Endothelial cell of umbilical vein (primary cell): ENCODE measurements at regions not wholly inside any gene's neighbourhood (a gene's known extent, or its start where the extent isn't known, plus 50 kb on each side); places are given as distances from the start of the nearest gene placed in this dataset.

Experiments
- BruUV-seq: library from RNA; stranded (reverse); fragments of 400-500 nt; replicated peaks from 2 replicates; lab custom pipeline; 2021; lab: Mats Ljungman, UMichigan
- CTCF ChIA-PET: fragments of 300-600, 350-600 bp; sonication (Branson Sonifier 250); formaldehyde crosslinking; loops from one replicate; lab custom pipeline; 2021; ENCODE audit warnings: antibody characterized with exemption, inconsistent platforms; lab: Charles Lee
- POLR2A ChIA-PET: fragments of 300-600, 350-600 bp; sonication (Branson Sonifier 250); formaldehyde crosslinking; loops from one replicate; lab custom pipeline; 2021; ENCODE audit warnings: antibody characterized with exemption, inconsistent platforms; lab: Charles Lee
- DNase-seq: peaks from one replicate; pipeline ENCODE4 v3.0.0-alpha.2; 2011; ENCODE audit warnings: low read depth, low spot score
- FAIRE-seq: peaks from 2 replicates; lab custom pipeline; 2011; peaks lifted over from hg19 to GRCh38; lab: Jason Lieb, UNC
- H2AFZ ChIP-seq: 2 replicates; pipeline ENCODE4 v1.6.0; 2012; ENCODE audit warnings: low read depth, low read length, control low read depth, inconsistent platforms
- H3K27ac ChIP-seq: 2 replicates; pipeline ENCODE4 v1.5.1; 2011; ENCODE audit warnings: low read depth, mild to moderate bottlenecking, control low read depth, low read length, moderate library complexity; ENCODE audit not compliant: insufficient read depth
- H3K27me3 ChIP-seq, 2 experiments: 2 replicates each; pipeline versions ENCODE4 v1.6.0 to v1.6.1; 2011; ENCODE audit warnings: low read length in 2 of 2, mixed read lengths in 1 of 2; ENCODE audit not compliant: control insufficient read depth in 2 of 2, insufficient read depth in 2 of 2
- H3K36me3 ChIP-seq, 2 experiments: 2 replicates in 1 of 2; 3 replicates in 1 of 2; pipeline ENCODE4 v1.5.1; 2011; ENCODE audit warnings: low read length in 2 of 2, mild to moderate bottlenecking in 1 of 2, moderate library complexity in 1 of 2; ENCODE audit not compliant: control insufficient read depth in 2 of 2, insufficient read depth in 2 of 2; ENCODE audit errors: extremely low read depth in 1 of 2
- H3K4me1 ChIP-seq: 3 replicates; pipeline ENCODE4 v1.5.1; 2011; ENCODE audit warnings: mild to moderate bottlenecking, low read length; ENCODE audit not compliant: control insufficient read depth, insufficient read depth; ENCODE audit errors: extremely low read depth
- H3K4me2 ChIP-seq: 2 replicates; pipeline ENCODE4 v1.6.1; 2011; ENCODE audit warnings: low read length, control low read depth, mixed read lengths; ENCODE audit not compliant: insufficient read depth
- H3K4me3 ChIP-seq, 3 experiments: fragments of 200-600 bp in 1 of 3; sonication (generic), shearing (Covaris generic) in 1 of 3; replicated peaks in 1 of 3; 2 replicates each; pipeline ENCODE4 v1.5.1; 2011 to 2016; ENCODE audit warnings: control low read depth in 3 of 3, low read length in 3 of 3, mild to moderate bottlenecking in 2 of 3, inconsistent platforms in 1 of 3, low read depth in 1 of 3, moderate library complexity in 1 of 3; ENCODE audit not compliant: insufficient read depth in 1 of 3
- H3K79me2 ChIP-seq: 2 replicates; pipeline ENCODE4 v1.6.0; 2012; ENCODE audit warnings: low read length, inconsistent platforms; ENCODE audit not compliant: control insufficient read depth, insufficient read depth
- H3K9ac ChIP-seq: replicated peaks from 2 replicates; pipeline ENCODE3; 2011; ENCODE audit warnings: low read length, control low read depth; ENCODE audit not compliant: insufficient read depth; ENCODE audit errors: extremely low read depth
- H3K9me1 ChIP-seq: replicated peaks from 3 replicates; pipeline ENCODE4 v1.6.0; 2011; ENCODE audit warnings: mild to moderate bottlenecking, low read length; ENCODE audit not compliant: control insufficient read depth, insufficient read depth; ENCODE audit errors: extremely low read depth
- H3K9me3 ChIP-seq: replicated peaks from 2 replicates; pipeline ENCODE4 v1.5.1; 2012; ENCODE audit warnings: low read length, inconsistent platforms; ENCODE audit not compliant: control insufficient read depth, insufficient read depth
- H4K20me1 ChIP-seq: replicated peaks from 2 replicates; pipeline ENCODE3; 2011; ENCODE audit warnings: mild to moderate bottlenecking, low read length; ENCODE audit not compliant: control insufficient read depth, insufficient read depth; ENCODE audit errors: extremely low read depth
- EZH2 ChIP-seq: IDR thresholded peaks from 2 replicates; pipeline ENCODE4 v1.6.1; 2012; ENCODE audit warnings: borderline replicate concordance, low read depth, mild to moderate bottlenecking, moderate library complexity, low read length, inconsistent platforms; ENCODE audit not compliant: severe bottlenecking
- FOS ChIP-seq: IDR thresholded peaks from 2 replicates; pipeline ENCODE4 v1.6.1; 2011; ENCODE audit warnings: mild to moderate bottlenecking, low read length, moderate library complexity, borderline replicate concordance; ENCODE audit not compliant: insufficient read depth
- GATA2 ChIP-seq: IDR thresholded peaks from 2 replicates; pipeline ENCODE4 v1.7.0; 2011; ENCODE audit warnings: low read depth, mild to moderate bottlenecking, moderate library complexity, mixed read lengths, low read length; ENCODE audit not compliant: insufficient read length, insufficient read depth
- JUN ChIP-seq: IDR thresholded peaks from 2 replicates; pipeline ENCODE4 v1.6.1; 2011; ENCODE audit warnings: borderline replicate concordance, low read depth; ENCODE audit not compliant: insufficient read length, insufficient read depth
- MYC ChIP-seq: IDR thresholded peaks from one replicate; pipeline ENCODE4 v1.6.1; 2011; ENCODE audit warnings: mild to moderate bottlenecking, low read depth, low read length
- POLR2A ChIP-seq: IDR thresholded peaks from 2 replicates; pipeline ENCODE4 v1.6.1; 2012; ENCODE audit warnings: low read depth, mild to moderate bottlenecking, control low read depth, low read length
- POLR2AphosphoS5 ChIP-seq: IDR thresholded peaks from 2 replicates; pipeline ENCODE4 v1.6.1; 2012; ENCODE audit warnings: low read depth, mild to moderate bottlenecking, control low read depth, low read length, moderate library complexity; ENCODE audit not compliant: insufficient read depth
- dilution Hi-C: fragments of 300-500 bp; cut with MboI; formaldehyde crosslinking; loops from one replicate; pipeline ENCODE4 v1.15.0; 2019; ENCODE audit warnings: low sequenced_read_pairs; ENCODE audit not compliant: extremely low pct_ligation_motif_present
- intact Hi-C: fragments of 100-400 bp; cut with micrococcal nuclease; formaldehyde crosslinking; loops from one replicate; pipeline ENCODE4 v1.10.0; 2022
- TF ChIP-seq, protein P1 (sequence below): IDR thresholded peaks from 2 replicates; pipeline ENCODE4 v1.6.1; 2011; ENCODE audit not compliant: insufficient read depth, insufficient read length
- TF ChIP-seq, protein P2 (sequence below), 2 donors: IDR thresholded peaks; 1 replicate in 1 of 2; 2 replicates in 1 of 2; pipeline ENCODE4 v1.5.1; 2011; ENCODE audit warnings: low read length in 2 of 2, mild to moderate bottlenecking in 2 of 2, moderate library complexity in 2 of 2, control low read depth in 1 of 2, inconsistent platforms in 1 of 2, low read depth in 1 of 2; ENCODE audit not compliant: insufficient read depth in 1 of 2; ENCODE audit errors: extremely low read depth in 1 of 2

DNA sequence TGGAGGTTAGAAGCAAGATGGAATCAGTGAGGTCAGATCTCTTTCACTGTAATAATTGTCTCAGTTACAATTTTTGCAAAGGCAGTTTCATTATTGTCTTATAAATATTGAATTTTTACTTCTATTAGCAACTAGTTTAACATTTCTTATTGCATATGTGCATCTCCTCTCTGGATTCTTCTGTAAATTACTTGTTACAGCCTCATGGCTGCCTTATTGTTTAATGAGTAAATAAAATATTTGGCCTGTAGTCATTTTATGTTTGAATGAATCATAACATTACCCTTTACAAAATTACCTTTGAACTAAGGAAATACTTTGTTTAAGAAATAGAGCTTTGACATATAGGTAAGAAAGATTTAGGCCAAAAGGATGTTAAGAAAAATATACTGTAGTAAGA lies 212.4 kb downstream of the SLITRK6 start:
- BruUV-seq = no TSS peak
- FAIRE-seq (no peak), DNase-seq (no peak)
- intact Hi-C loops = no loop called here
- Histone ChIP-seq H4K20me1 (no peaks in the 10 kb centered on the region), H3K4me3 (no peak overlapping the region), H3K79me2 (no peaks in the 10 kb centered on the region), H3K4me2 (no peak overlapping the region), H3K27me3 (no peaks in the 10 kb centered on the region), H3K27ac (no peak overlapping the region), H3K36me3 (no peaks in the 10 kb centered on the region), H2AFZ (no peak overlapping the region), H3K4me1 (no peaks in the 10 kb centered on the region), H3K9me3 (peaks cover 3% of the 10 kb centered on the region), H3K9me1 (no peaks in the 10 kb centered on the region), H3K9ac (no peak overlapping the region)
- CTCF ChIA-PET = no interaction called here
- POLR2A ChIA-PET = no interaction called here
- dilution Hi-C loops = no loop called here
- TF ChIP-seq EZH2 (no peak), JUN (no peak), GATA2 (no peak), POLR2AphosphoS5 (no peak), FOS (no peak), MYC (no peak), POLR2A (no peak)
- TF ChIP-seq, protein P1, sequence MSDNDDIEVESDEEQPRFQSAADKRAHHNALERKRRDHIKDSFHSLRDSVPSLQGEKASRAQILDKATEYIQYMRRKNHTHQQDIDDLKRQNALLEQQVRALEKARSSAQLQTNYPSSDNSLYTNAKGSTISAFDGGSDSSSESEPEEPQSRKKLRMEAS = no peak
- TF ChIP-seq, protein P2, sequence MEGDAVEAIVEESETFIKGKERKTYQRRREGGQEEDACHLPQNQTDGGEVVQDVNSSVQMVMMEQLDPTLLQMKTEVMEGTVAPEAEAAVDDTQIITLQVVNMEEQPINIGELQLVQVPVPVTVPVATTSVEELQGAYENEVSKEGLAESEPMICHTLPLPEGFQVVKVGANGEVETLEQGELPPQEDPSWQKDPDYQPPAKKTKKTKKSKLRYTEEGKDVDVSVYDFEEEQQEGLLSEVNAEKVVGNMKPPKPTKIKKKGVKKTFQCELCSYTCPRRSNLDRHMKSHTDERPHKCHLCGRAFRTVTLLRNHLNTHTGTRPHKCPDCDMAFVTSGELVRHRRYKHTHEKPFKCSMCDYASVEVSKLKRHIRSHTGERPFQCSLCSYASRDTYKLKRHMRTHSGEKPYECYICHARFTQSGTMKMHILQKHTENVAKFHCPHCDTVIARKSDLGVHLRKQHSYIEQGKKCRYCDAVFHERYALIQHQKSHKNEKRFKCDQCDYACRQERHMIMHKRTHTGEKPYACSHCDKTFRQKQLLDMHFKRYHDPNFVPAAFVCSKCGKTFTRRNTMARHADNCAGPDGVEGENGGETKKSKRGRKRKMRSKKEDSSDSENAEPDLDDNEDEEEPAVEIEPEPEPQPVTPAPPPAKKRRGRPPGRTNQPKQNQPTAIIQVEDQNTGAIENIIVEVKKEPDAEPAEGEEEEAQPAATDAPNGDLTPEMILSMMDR (IDR thresholded peaks at IDR 0.05; ENCODE audit: extremely low read depth in 1 of 2, insufficient read depth in 1 of 2, low read depth in 1 of 2, low read length in 2 of 2) = no peak
